ENCODE measurements at regions not wholly inside any gene's neighbourhood (a gene's known extent, or its start where the extent isn't known, plus 50 kb on each side); places are given as distances from the start of the nearest gene placed in this dataset.

GRCh38 chr2:204140246-204140645, 203.7 kb downstream of the ICOS start:
- TF ChIP-seq POLR2A (IDR thresholded peaks at IDR 0.05) (no peak), CTCF (IDR thresholded peaks at IDR 0.05) (no peak)

All from stomach (tissue), 4 donors.